Activated T-cell treated with anti-CD3 and anti-CD28 coated beads, Interleukin-2, amount 50 U/mL, for 24 hours (primary cell): ENCODE measurements at regions not wholly inside any gene's neighbourhood (a gene's known extent, or its start where the extent isn't known, plus 50 kb on each side); places are given as distances from the start of the nearest gene placed in this dataset.

Source experiments
- DNase-seq: peaks from one replicate; pipeline ENCODE4 v3.0.0-alpha.2; 2020
- H3K27ac Mint-ChIP-seq: 2 replicates; pipeline ENCODE4 v1.8.0; 2020; ENCODE audit warnings: mild to moderate bottlenecking, mixed read lengths
- H3K27me3 Mint-ChIP-seq: 2 replicates; pipeline ENCODE4 v1.8.0; 2020; ENCODE audit warnings: mixed read lengths
- H3K36me3 Mint-ChIP-seq: 2 replicates; pipeline ENCODE4 v1.8.0; 2020; ENCODE audit warnings: low read depth, mixed read lengths
- H3K4me1 Mint-ChIP-seq: 2 replicates; pipeline ENCODE4 v1.8.0; 2020; ENCODE audit warnings: low read depth, mixed read lengths
- H3K4me3 Mint-ChIP-seq: 2 replicates; pipeline ENCODE4 v1.8.0; 2020; ENCODE audit warnings: mild to moderate bottlenecking, moderate library complexity, mixed read lengths
- H3K9me3 Mint-ChIP-seq: 2 replicates; pipeline ENCODE4 v1.8.0; 2020; ENCODE audit warnings: mixed read lengths

- H3K36me3 Mint-ChIP-seq, result no peaks in the 10 kb centered on the region
- H3K9me3 Mint-ChIP-seq, result peaks cover 8% of the 10 kb centered on the region
- DNase-seq, result no peak
- H3K4me1 Mint-ChIP-seq, result no peaks in the 10 kb centered on the region
- no peak overlapping the region for H3K4me3 Mint-ChIP-seq
- H3K27me3 Mint-ChIP-seq, result peaks cover 44% of the 10 kb centered on the region
- no peak overlapping the region for H3K27ac Mint-ChIP-seq
These were observed 73.6 kb upstream of the FAM20C start for GRCh38 chr7:118615-119391.

GRCh38 chr7:119392-120163, 72.8 kb upstream of the FAM20C start:
- Mint-ChIP-seq H3K36me3 (no peaks in the 10 kb centered on the region), H3K9me3 (peaks cover 2% of the 10 kb centered on the region), H3K27me3 (peaks cover 38% of the 10 kb centered on the region), H3K27ac (no peak overlapping the region), H3K4me1 (no peaks in the 10 kb centered on the region), H3K4me3 (no peak overlapping the region)
- no peak for DNase-seq

- H3K4me3 Mint-ChIP-seq, result no peak overlapping the region
- H3K36me3 Mint-ChIP-seq, result no peaks in the 10 kb centered on the region
- no peaks in the 10 kb centered on the region for H3K9me3 Mint-ChIP-seq
- no peaks in the 10 kb centered on the region for H3K4me1 Mint-ChIP-seq
- no peak for DNase-seq
- peaks cover 33% of the 10 kb centered on the region for H3K27me3 Mint-ChIP-seq
- no peak overlapping the region for H3K27ac Mint-ChIP-seq
These were observed 72.0 kb upstream of the FAM20C start for GRCh38 chr7:120164-120991.

- Mint-ChIP-seq H3K36me3 (no peaks in the 10 kb centered on the region), H3K27ac (no peak overlapping the region), H3K9me3 (no peaks in the 10 kb centered on the region), H3K4me3 (no peak overlapping the region), H3K4me1 (no peaks in the 10 kb centered on the region), H3K27me3 (peaks cover 28% of the 10 kb centered on the region)
- DNase-seq, result no peak
These were observed 71.2 kb upstream of the FAM20C start for GRCh38 chr7:121002-121785.

GRCh38 chr7:123237-123636, 69.1 kb upstream of the FAM20C start:
- H3K9me3 Mint-ChIP-seq, result no peaks in the 10 kb centered on the region
- no peaks in the 10 kb centered on the region for H3K36me3 Mint-ChIP-seq
- H3K4me1 Mint-ChIP-seq, result no peaks in the 10 kb centered on the region
- H3K27ac Mint-ChIP-seq, result no peak overlapping the region
- DNase-seq, result no peak
- H3K4me3 Mint-ChIP-seq, result no peak overlapping the region
- H3K27me3 Mint-ChIP-seq, result peaks cover 15% of the 10 kb centered on the region

- H3K4me1 Mint-ChIP-seq, result no peaks in the 10 kb centered on the region
- H3K27me3 Mint-ChIP-seq, result peaks cover 7% of the 10 kb centered on the region
- no peak overlapping the region for H3K4me3 Mint-ChIP-seq
- H3K36me3 Mint-ChIP-seq, result no peaks in the 10 kb centered on the region
- H3K9me3 Mint-ChIP-seq, result no peaks in the 10 kb centered on the region
- H3K27ac Mint-ChIP-seq, result no peak overlapping the region
- DNase-seq, result no peak
These were observed 68.0 kb upstream of the FAM20C start for GRCh38 chr7:124130-124949.

- Mint-ChIP-seq H3K36me3 (no peaks in the 10 kb centered on the region), H3K4me1 (no peaks in the 10 kb centered on the region), H3K9me3 (no peaks in the 10 kb centered on the region), H3K27ac (no peak overlapping the region), H3K4me3 (no peak overlapping the region), H3K27me3 (peaks cover 7% of the 10 kb centered on the region)
- DNase-seq, result no peak
These were observed 67.3 kb upstream of the FAM20C start for GRCh38 chr7:125061-125475.

GRCh38 chr7:125661-126060, 66.7 kb upstream of the FAM20C start:
- Mint-ChIP-seq H3K36me3 (no peaks in the 10 kb centered on the region), H3K4me1 (no peaks in the 10 kb centered on the region), H3K4me3 (no peak overlapping the region), H3K27me3 (peaks cover 7% of the 10 kb centered on the region), H3K9me3 (no peaks in the 10 kb centered on the region), H3K27ac (no peak overlapping the region)
- DNase-seq, result no peak

GRCh38 chr7:126368-126767, 66.0 kb upstream of the FAM20C start:
- no peaks in the 10 kb centered on the region for H3K4me1 Mint-ChIP-seq
- no peaks in the 10 kb centered on the region for H3K9me3 Mint-ChIP-seq
- no peak overlapping the region for H3K4me3 Mint-ChIP-seq
- H3K36me3 Mint-ChIP-seq, result no peaks in the 10 kb centered on the region
- no peak for DNase-seq
- peaks cover 7% of the 10 kb centered on the region for H3K27me3 Mint-ChIP-seq
- no peak overlapping the region for H3K27ac Mint-ChIP-seq

- Mint-ChIP-seq H3K4me1 (no peaks in the 10 kb centered on the region), H3K27ac (no peak overlapping the region)
These were observed 65.2 kb upstream of the FAM20C start for GRCh38 chr7:127064-127598.

GRCh38 chr7:128171-129080, 63.9 kb upstream of the FAM20C start:
- Mint-ChIP-seq H3K36me3 (no peaks in the 10 kb centered on the region), H3K9me3 (no peaks in the 10 kb centered on the region), H3K27me3 (peaks cover 7% of the 10 kb centered on the region), H3K4me3 (no peak overlapping the region), H3K4me1 (no peaks in the 10 kb centered on the region), H3K27ac (no peak overlapping the region)
- no peak for DNase-seq

More at GRCh38 chr7:127064-127598, 65.2 kb upstream of the FAM20C start:
- DNase-seq, result no peak
- Mint-ChIP-seq H3K27me3 (peaks cover 7% of the 10 kb centered on the region), H3K36me3 (no peaks in the 10 kb centered on the region), H3K9me3 (no peaks in the 10 kb centered on the region), H3K4me3 (no peak overlapping the region)

GRCh38 chr7:129366-130221, 62.8 kb upstream of the FAM20C start:
- no peak overlapping the region for H3K4me3 Mint-ChIP-seq
- H3K4me1 Mint-ChIP-seq, result no peaks in the 10 kb centered on the region
- H3K36me3 Mint-ChIP-seq, result no peaks in the 10 kb centered on the region
- no peaks in the 10 kb centered on the region for H3K9me3 Mint-ChIP-seq
- peaks cover 10% of the 10 kb centered on the region for H3K27me3 Mint-ChIP-seq
- DNase-seq, result no peak
- no peak overlapping the region for H3K27ac Mint-ChIP-seq
